A549 (cell line): ENCODE measurements at regions not wholly inside any gene's neighbourhood (a gene's known extent, or its start where the extent isn't known, plus 50 kb on each side); places are given as distances from the start of the nearest gene placed in this dataset.

ENCODE experiments used
- CBX2 ChIP-seq: fragments of 200-600 bp; sonication (generic); IDR thresholded peaks from 2 replicates; pipeline ENCODE4 v1.6.1; 2016; ENCODE audit warnings: low read depth, mild to moderate bottlenecking, borderline replicate concordance
- CTCF ChIP-seq: fragments of >200 bp; sonication (Bioruptor Twin); formaldehyde crosslinking; IDR thresholded peaks from 3 replicates; pipeline ENCODE4 v1.5.1; 2016
- ESRRA ChIP-seq: fragments of 150-350 bp; IDR thresholded peaks from 2 replicates; pipeline ENCODE4 v1.6.1; 2014; ENCODE audit warnings: mild to moderate bottlenecking, low read length, borderline replicate concordance
- KDM1A ChIP-seq: fragments of 200-600 bp; sonication (generic); IDR thresholded peaks from 2 replicates; pipeline ENCODE4 v1.6.1; 2016; ENCODE audit warnings: low read depth, mild to moderate bottlenecking
- POLR2A ChIP-seq: IDR thresholded peaks from 2 replicates; pipeline ENCODE4 v1.6.1; 2012; ENCODE audit warnings: mild to moderate bottlenecking, low read length
- RAD21 ChIP-seq, 2 experiments: fragments of >200 bp in 1 of 2; sonication (Bioruptor Twin) in 1 of 2; formaldehyde crosslinking in 1 of 2; IDR thresholded peaks in 1 of 2; conservative IDR thresholded peaks in 1 of 2; 2 replicates in 1 of 2; 3 replicates in 1 of 2; pipeline ENCODE4 v1.6.1; 2012 to 2018; ENCODE audit warnings: inconsistent platforms in 1 of 2
- RCOR1 ChIP-seq: fragments of 150-350 bp; IDR thresholded peaks from 2 replicates; pipeline ENCODE4 v1.6.1; 2014; ENCODE audit warnings: antibody characterized with exemption, low read length, low read depth

- TF ChIP-seq CTCF (no peak), POLR2A (no peak), CBX2 (no peak), ESRRA (no peak), KDM1A (no peak), RCOR1 (no peak), RAD21 (conservative IDR thresholded peaks at IDR 0.05 in 1 of 2, IDR thresholded peaks at IDR 0.05 in 1 of 2) (no peak)
Measured at GRCh38 chr10:85098835-85099521, 770.6 kb downstream of the CCSER2 start.
